ENCODE measurements at regions not wholly inside any gene's neighbourhood (a gene's known extent, or its start where the extent isn't known, plus 50 kb on each side); places are given as distances from the start of the nearest gene placed in this dataset.

- Histone ChIP-seq H3K9me3 (ENCODE audit: low read depth) (no peaks in the 10 kb centered on the region), H3K9me2 (replicated peaks; ENCODE audit: insufficient read depth) (no peaks in the 10 kb centered on the region), H4K20me1 (ENCODE audit: insufficient read depth, poor library complexity, severe bottlenecking) (no peaks in the 10 kb centered on the region), H3K27ac (no peak overlapping the region), H3K36me3 (replicated peaks; ENCODE audit: insufficient read depth, low read depth) (no peaks in the 10 kb centered on the region), H3K27me3 (no peaks in the 10 kb centered on the region), H2AFZ (no peak overlapping the region), H3K4me2 (no peak overlapping the region), H3K4me3 (no peak overlapping the region), H3K4me1 (ENCODE audit: insufficient read depth) (peaks cover 22% of the 10 kb centered on the region), H3K79me2 (no peaks in the 10 kb centered on the region)
- DNase-seq (ENCODE audit: low spot score) = no peak
- WGBS (ENCODE audit: low lambda C conversion rate, missing lambda C conversion rate) = 98% methylated on average over 4 of the region's 4 CpGs
- no peak for TF ChIP-seq CTCF (IDR thresholded peaks at IDR 0.05; ENCODE audit: poor library complexity)
- TF ChIP-seq EZH2phosphoT487 (IDR thresholded peaks at IDR 0.05; ENCODE audit: low read depth, severe bottlenecking, unreplicated experiment) = no peak
- TF ChIP-seq EZH2 (IDR thresholded peaks at IDR 0.05; ENCODE audit: borderline replicate concordance) = no peak
Observed at GRCh38 chr17:17419631-17420030, 57.2 kb upstream of the MED9 start.

DNA sequence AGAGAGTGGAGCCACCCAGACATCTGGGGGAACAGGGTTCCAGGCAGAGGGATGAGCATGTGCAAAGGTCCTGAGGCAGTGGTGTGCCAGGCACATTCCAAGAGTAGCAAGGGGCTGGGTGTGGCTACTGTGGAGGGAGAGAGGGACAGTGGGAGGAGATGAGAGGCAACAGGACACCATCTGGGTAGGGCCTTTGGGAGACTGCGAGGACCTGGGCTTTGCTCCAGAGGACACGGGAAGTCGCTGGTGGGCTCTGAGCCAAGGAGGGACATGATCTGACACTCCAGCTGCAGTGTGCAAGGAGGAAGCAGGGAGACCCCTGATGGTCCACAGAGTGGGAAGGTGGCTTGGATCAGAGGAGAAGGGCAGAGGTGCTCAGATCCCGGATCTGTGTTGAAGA, 56.7 kb upstream of the MED9 start:
- peaks cover 22% of the 10 kb centered on the region for H3K4me1 ChIP-seq (ENCODE audit: insufficient read depth)
- no peaks in the 10 kb centered on the region for H3K79me2 ChIP-seq
- H3K4me2 ChIP-seq = no peak overlapping the region
- H2AFZ ChIP-seq = no peak overlapping the region
- H3K9me2 ChIP-seq (replicated peaks; ENCODE audit: insufficient read depth) = no peaks in the 10 kb centered on the region
- 87% methylated on average over 4 of the region's 4 CpGs for WGBS (ENCODE audit: low lambda C conversion rate, missing lambda C conversion rate)
- no peak overlapping the region for H3K27ac ChIP-seq
- no peak for TF ChIP-seq EZH2 (IDR thresholded peaks at IDR 0.05; ENCODE audit: borderline replicate concordance)
- TF ChIP-seq CTCF (IDR thresholded peaks at IDR 0.05; ENCODE audit: poor library complexity) = no peak
- TF ChIP-seq EZH2phosphoT487 (IDR thresholded peaks at IDR 0.05; ENCODE audit: low read depth, severe bottlenecking, unreplicated experiment) = no peak
- no peak overlapping the region for H3K4me3 ChIP-seq
- no peaks in the 10 kb centered on the region for H3K27me3 ChIP-seq
- H4K20me1 ChIP-seq (ENCODE audit: insufficient read depth, poor library complexity, severe bottlenecking) = no peaks in the 10 kb centered on the region
- no peak for DNase-seq (ENCODE audit: low spot score)
- no peaks in the 10 kb centered on the region for H3K36me3 ChIP-seq (replicated peaks; ENCODE audit: insufficient read depth, low read depth)
- no peaks in the 10 kb centered on the region for H3K9me3 ChIP-seq (ENCODE audit: low read depth)

- WGBS (ENCODE audit: low lambda C conversion rate, missing lambda C conversion rate) = 88% methylated on average over 16 of the region's 16 CpGs
- TF ChIP-seq EZH2 (IDR thresholded peaks at IDR 0.05; ENCODE audit: borderline replicate concordance) = no peak
- TF ChIP-seq CTCF (IDR thresholded peaks at IDR 0.05; ENCODE audit: poor library complexity) = no peak
- no peak for TF ChIP-seq EZH2phosphoT487 (IDR thresholded peaks at IDR 0.05; ENCODE audit: low read depth, severe bottlenecking, unreplicated experiment)
- no peak for DNase-seq (ENCODE audit: low spot score)
- Histone ChIP-seq H3K27me3 (no peaks in the 10 kb centered on the region), H3K9me2 (replicated peaks; ENCODE audit: insufficient read depth) (no peaks in the 10 kb centered on the region), H3K27ac (no peak overlapping the region), H3K79me2 (no peaks in the 10 kb centered on the region), H3K4me2 (no peak overlapping the region), H4K20me1 (ENCODE audit: insufficient read depth, poor library complexity, severe bottlenecking) (no peaks in the 10 kb centered on the region), H3K4me1 (ENCODE audit: insufficient read depth) (peaks cover 22% of the 10 kb centered on the region), H3K4me3 (no peak overlapping the region), H2AFZ (no peak overlapping the region), H3K9me3 (ENCODE audit: low read depth) (no peaks in the 10 kb centered on the region), H3K36me3 (replicated peaks; ENCODE audit: insufficient read depth, low read depth) (no peaks in the 10 kb centered on the region)
Observed at GRCh38 chr17:17420561-17421269, 56.1 kb upstream of the MED9 start.

Data from hepatocyte (in vitro differentiated cells).